ENCODE measurements at regions not wholly inside any gene's neighbourhood (a gene's known extent, or its start where the extent isn't known, plus 50 kb on each side); places are given as distances from the start of the nearest gene placed in this dataset.

GRCh38 chr5:124236361-124237205 lies 509.9 kb downstream of the ZNF608 start:
- no peak overlapping the region for H3K27ac ChIP-seq
- DNase-seq (ENCODE audit: low read depth, low spot score): no peak
- H3K9ac ChIP-seq (ENCODE audit: insufficient read length): no peak overlapping the region

GRCh38 chr5:124235576-124235975 lies 510.9 kb downstream of the ZNF608 start:
- no peak overlapping the region for H3K9ac ChIP-seq (ENCODE audit: insufficient read length)
- no peak overlapping the region for H3K27ac ChIP-seq
- TF ChIP-seq EZH2 (IDR thresholded peaks at IDR 0.05): no peak
- TF ChIP-seq FOXP2 (optimal IDR thresholded peaks at IDR 0.05; ENCODE audit: control extremely low read depth, extremely low read length, insufficient read depth): no peak
- TF ChIP-seq POLR2AphosphoS5 (IDR thresholded peaks at IDR 0.05; ENCODE audit: borderline replicate concordance, low read depth, low read length): no peak

More at GRCh38 chr5:124236361-124237205, 509.9 kb downstream of the ZNF608 start:
- Histone ChIP-seq H3K4me3 (no peak overlapping the region), H3K36me3 (ENCODE audit: insufficient read depth, low read length) (no peaks in the 10 kb centered on the region), H3K9me3 (ENCODE audit: low read depth, low read length) (no peaks in the 10 kb centered on the region)
- TF ChIP-seq POLR2AphosphoS5 (IDR thresholded peaks at IDR 0.05; ENCODE audit: borderline replicate concordance, low read depth, low read length) (no peak), FOXP2 (optimal IDR thresholded peaks at IDR 0.05; ENCODE audit: control extremely low read depth, extremely low read length, insufficient read depth) (no peak), EZH2 (IDR thresholded peaks at IDR 0.05) (no peak)

GRCh38 chr5:124234770-124235562 lies 511.5 kb downstream of the ZNF608 start:
- no peaks in the 10 kb centered on the region for H3K9me3 ChIP-seq (ENCODE audit: low read depth, low read length)
- no peak overlapping the region for H3K27ac ChIP-seq
- H3K36me3 ChIP-seq (ENCODE audit: insufficient read depth, low read length): no peaks in the 10 kb centered on the region
- no peak overlapping the region for H3K4me3 ChIP-seq
- H3K9ac ChIP-seq (ENCODE audit: insufficient read length): no peak overlapping the region
- DNase-seq (ENCODE audit: low read depth, low spot score): no peak
- no peak for TF ChIP-seq FOXP2 (optimal IDR thresholded peaks at IDR 0.05; ENCODE audit: control extremely low read depth, extremely low read length, insufficient read depth)
- no peak for TF ChIP-seq EZH2 (IDR thresholded peaks at IDR 0.05)
- no peak for TF ChIP-seq POLR2AphosphoS5 (IDR thresholded peaks at IDR 0.05; ENCODE audit: borderline replicate concordance, low read depth, low read length)

More at GRCh38 chr5:124235576-124235975, 510.9 kb downstream of the ZNF608 start:
- H3K36me3 ChIP-seq (ENCODE audit: insufficient read depth, low read length): no peaks in the 10 kb centered on the region
- H3K4me3 ChIP-seq: no peak overlapping the region
- no peaks in the 10 kb centered on the region for H3K9me3 ChIP-seq (ENCODE audit: low read depth, low read length)
- no peak for DNase-seq (ENCODE audit: low read depth, low spot score)

- Histone ChIP-seq H3K9ac (ENCODE audit: insufficient read length) (no peak overlapping the region), H3K36me3 (ENCODE audit: insufficient read depth, low read length) (no peaks in the 10 kb centered on the region), H3K4me3 (no peak overlapping the region), H3K9me3 (ENCODE audit: low read depth, low read length) (no peaks in the 10 kb centered on the region), H3K27ac (no peak overlapping the region)
- DNase-seq (ENCODE audit: low read depth, low spot score): no peak
- no peak for TF ChIP-seq POLR2AphosphoS5 (IDR thresholded peaks at IDR 0.05; ENCODE audit: borderline replicate concordance, low read depth, low read length)
These were observed 512.2 kb downstream of the ZNF608 start for GRCh38 chr5:124234022-124234769.

GRCh38 chr5:124232515-124232914 lies 513.9 kb downstream of the ZNF608 start:
- H3K36me3 ChIP-seq (ENCODE audit: insufficient read depth, low read length): no peaks in the 10 kb centered on the region
- H3K27ac ChIP-seq: no peak overlapping the region
- TF ChIP-seq EZH2 (IDR thresholded peaks at IDR 0.05) (no peak), POLR2AphosphoS5 (IDR thresholded peaks at IDR 0.05; ENCODE audit: borderline replicate concordance, low read depth, low read length) (no peak)
- no peak for DNase-seq (ENCODE audit: low read depth, low spot score)
- H3K9ac ChIP-seq (ENCODE audit: insufficient read length): no peak overlapping the region
- no peaks in the 10 kb centered on the region for H3K9me3 ChIP-seq (ENCODE audit: low read depth, low read length)
- H3K4me3 ChIP-seq: no peak overlapping the region

GRCh38 chr5:124231802-124232201 lies 514.6 kb downstream of the ZNF608 start:
- H3K9ac ChIP-seq (ENCODE audit: insufficient read length): no peak overlapping the region
- H3K4me3 ChIP-seq: no peak overlapping the region
- H3K36me3 ChIP-seq (ENCODE audit: insufficient read depth, low read length): no peaks in the 10 kb centered on the region
- H3K27ac ChIP-seq: no peak overlapping the region
- TF ChIP-seq POLR2AphosphoS5 (IDR thresholded peaks at IDR 0.05; ENCODE audit: borderline replicate concordance, low read depth, low read length): no peak
- no peak for TF ChIP-seq FOXP2 (optimal IDR thresholded peaks at IDR 0.05; ENCODE audit: control extremely low read depth, extremely low read length, insufficient read depth)
- no peak for TF ChIP-seq EZH2 (IDR thresholded peaks at IDR 0.05)
- no peak for DNase-seq (ENCODE audit: low read depth, low spot score)
- no peaks in the 10 kb centered on the region for H3K9me3 ChIP-seq (ENCODE audit: low read depth, low read length)

- no peak overlapping the region for H3K27ac ChIP-seq
- H3K36me3 ChIP-seq (ENCODE audit: insufficient read depth, low read length): no peaks in the 10 kb centered on the region
- H3K4me3 ChIP-seq: no peak overlapping the region
- H3K9ac ChIP-seq (ENCODE audit: insufficient read length): no peak overlapping the region
- no peaks in the 10 kb centered on the region for H3K9me3 ChIP-seq (ENCODE audit: low read depth, low read length)
- no peak for DNase-seq (ENCODE audit: low read depth, low spot score)
- TF ChIP-seq FOXP2 (optimal IDR thresholded peaks at IDR 0.05; ENCODE audit: control extremely low read depth, extremely low read length, insufficient read depth) (no peak), POLR2AphosphoS5 (IDR thresholded peaks at IDR 0.05; ENCODE audit: borderline replicate concordance, low read depth, low read length) (no peak), EZH2 (IDR thresholded peaks at IDR 0.05) (no peak)
These were observed 515.2 kb downstream of the ZNF608 start for GRCh38 chr5:124231230-124231629.

GRCh38 chr5:124230456-124230855 lies 516.0 kb downstream of the ZNF608 start:
- no peak for DNase-seq (ENCODE audit: low read depth, low spot score)
- no peak for TF ChIP-seq POLR2AphosphoS5 (IDR thresholded peaks at IDR 0.05; ENCODE audit: borderline replicate concordance, low read depth, low read length)
- no peak for TF ChIP-seq EZH2 (IDR thresholded peaks at IDR 0.05)
- TF ChIP-seq FOXP2 (optimal IDR thresholded peaks at IDR 0.05; ENCODE audit: control extremely low read depth, extremely low read length, insufficient read depth): no peak

More at GRCh38 chr5:124230456-124230855, 516.0 kb downstream of the ZNF608 start:
- H3K27ac ChIP-seq: no peak overlapping the region
- no peak overlapping the region for H3K9ac ChIP-seq (ENCODE audit: insufficient read length)
- no peaks in the 10 kb centered on the region for H3K9me3 ChIP-seq (ENCODE audit: low read depth, low read length)
- H3K4me3 ChIP-seq: no peak overlapping the region
- no peaks in the 10 kb centered on the region for H3K36me3 ChIP-seq (ENCODE audit: insufficient read depth, low read length)
